ENCODE measurements at regions not wholly inside any gene's neighbourhood (a gene's known extent, or its start where the extent isn't known, plus 50 kb on each side); places are given as distances from the start of the nearest gene placed in this dataset.

GRCh38 chr12:22919883-22920282 is 294.9 kb downstream of the ETNK1 start:
- CTCF ChIA-PET, result no interaction called here
- peaks cover 15% of the 10 kb centered on the region for H3K27me3 Mint-ChIP-seq (ENCODE audit: insufficient read depth, unreplicated experiment)
- H3K9me3 Mint-ChIP-seq (ENCODE audit: unreplicated experiment), result no peaks in the 10 kb centered on the region
- no peaks in the 10 kb centered on the region for H3K36me3 Mint-ChIP-seq (ENCODE audit: insufficient read depth, unreplicated experiment)
- BruUV-seq (replicated peaks), result no TSS peak
- no peak overlapping the region for H3K27ac Mint-ChIP-seq (ENCODE audit: unreplicated experiment)
- no peak overlapping the region for H3K4me3 ChIP-seq (ENCODE audit: low read depth, low read length)
- POLR2A ChIA-PET, result no interaction called here
- H3K36me3 ChIP-seq (ENCODE audit: control insufficient read depth, insufficient read depth, low read length), result no peaks in the 10 kb centered on the region
- no peaks in the 10 kb centered on the region for H3K9me3 ChIP-seq
- no peak for DNase-seq
- intact Hi-C loops (cut with micrococcal nuclease; ENCODE audit: unreplicated experiment), result no loop called here
- peaks cover 14% of the 10 kb centered on the region for H3K4me1 ChIP-seq
- no peak overlapping the region for H3K4me3 Mint-ChIP-seq (ENCODE audit: unreplicated experiment)
- no peaks in the 10 kb centered on the region for H3K27me3 ChIP-seq (replicated peaks; ENCODE audit: control insufficient read depth, insufficient read depth, low read length)
- TF ChIP-seq CTCF (IDR thresholded peaks at IDR 0.05; ENCODE audit: insufficient read depth in 1 of 2, low read depth in 1 of 2, low read length in 1 of 2, severe bottlenecking in 1 of 2, unreplicated experiment in 1 of 2), result no peak
- peaks cover 4% of the 10 kb centered on the region for H3K4me1 Mint-ChIP-seq (ENCODE audit: low read depth, unreplicated experiment)

- peaks cover 30% of the 10 kb centered on the region for H3K4me1 ChIP-seq
- H3K4me3 ChIP-seq (ENCODE audit: low read depth, low read length), result no peak overlapping the region
- intact Hi-C loops (cut with micrococcal nuclease; ENCODE audit: unreplicated experiment), result loop anchor here (1.0 kb wide), 1 partner anchor 67 kb away; no protein-coding TSS in a partner anchor
- no peaks in the 10 kb centered on the region for H3K27me3 ChIP-seq (replicated peaks; ENCODE audit: control insufficient read depth, insufficient read depth, low read length)
- no peaks in the 10 kb centered on the region for H3K9me3 Mint-ChIP-seq (ENCODE audit: unreplicated experiment)
- POLR2A ChIA-PET, result no interaction called here
- peaks cover 21% of the 10 kb centered on the region for H3K4me1 Mint-ChIP-seq (ENCODE audit: low read depth, unreplicated experiment)
- BruUV-seq (replicated peaks), result no TSS peak
- H3K27me3 Mint-ChIP-seq (ENCODE audit: insufficient read depth, unreplicated experiment), result peaks cover 4% of the 10 kb centered on the region
- no peak overlapping the region for H3K27ac Mint-ChIP-seq (ENCODE audit: unreplicated experiment)
- H3K36me3 Mint-ChIP-seq (ENCODE audit: insufficient read depth, unreplicated experiment), result no peaks in the 10 kb centered on the region
- H3K9me3 ChIP-seq, result no peaks in the 10 kb centered on the region
- TF ChIP-seq CTCF (IDR thresholded peaks at IDR 0.05; ENCODE audit: insufficient read depth in 1 of 2, low read depth in 1 of 2, low read length in 1 of 2, severe bottlenecking in 1 of 2, unreplicated experiment in 1 of 2), result no peak
- no peaks in the 10 kb centered on the region for H3K36me3 ChIP-seq (ENCODE audit: control insufficient read depth, insufficient read depth, low read length)
- no peak overlapping the region for H3K4me3 Mint-ChIP-seq (ENCODE audit: unreplicated experiment)
- no peak for DNase-seq
- CTCF ChIA-PET, result no interaction called here
These were observed 298.8 kb downstream of the ETNK1 start for GRCh38 chr12:22923768-22924167.

- ChIA-PET CTCF (interaction anchor here (0.5 kb wide), 1 partner anchor 49 kb away, joined by 4 read pairs; no protein-coding TSS in a partner anchor), POLR2A (no interaction called here)
- no peak for TF ChIP-seq CTCF (IDR thresholded peaks at IDR 0.05; ENCODE audit: insufficient read depth in 1 of 2, low read depth in 1 of 2, low read length in 1 of 2, severe bottlenecking in 1 of 2, unreplicated experiment in 1 of 2)
- Histone ChIP-seq H3K27me3 (replicated peaks; ENCODE audit: control insufficient read depth, insufficient read depth, low read length) (no peaks in the 10 kb centered on the region), H3K4me1 (peaks cover 30% of the 10 kb centered on the region), H3K4me3 (ENCODE audit: low read depth, low read length) (no peak overlapping the region), H3K36me3 (ENCODE audit: control insufficient read depth, insufficient read depth, low read length) (no peaks in the 10 kb centered on the region), H3K9me3 (no peaks in the 10 kb centered on the region)
- Mint-ChIP-seq H3K36me3 (ENCODE audit: insufficient read depth, unreplicated experiment) (no peaks in the 10 kb centered on the region), H3K4me3 (ENCODE audit: unreplicated experiment) (no peak overlapping the region), H3K9me3 (ENCODE audit: unreplicated experiment) (no peaks in the 10 kb centered on the region), H3K4me1 (ENCODE audit: low read depth, unreplicated experiment) (peaks cover 21% of the 10 kb centered on the region), H3K27me3 (ENCODE audit: insufficient read depth, unreplicated experiment) (peaks cover 4% of the 10 kb centered on the region), H3K27ac (ENCODE audit: unreplicated experiment) (no peak overlapping the region)
- no TSS peak for BruUV-seq (replicated peaks)
- DNase-seq, result no peak
- intact Hi-C loops (cut with micrococcal nuclease; ENCODE audit: unreplicated experiment), result loop anchor here (1.0 kb wide), 1 partner anchor 68 kb away; no protein-coding TSS in a partner anchor
These were observed 299.4 kb downstream of the ETNK1 start for GRCh38 chr12:22924391-22924790.

All from Caco-2 (cell line).